Esophagus muscularis mucosa (tissue), 4 donors: ENCODE measurements at regions not wholly inside any gene's neighbourhood (a gene's known extent, or its start where the extent isn't known, plus 50 kb on each side); places are given as distances from the start of the nearest gene placed in this dataset.

Source experiments
- CTCF ChIP-seq, 3 experiments: fragments of 200-600 bp in 2 of 3; fragments of 450-650 bp in 1 of 3; sonication (generic) in 2 of 3; IDR thresholded peaks; one replicate each; pipeline ENCODE4 v1.5.1; 2017 to 2019; ENCODE audit warnings: antibody characterized with exemption in 3 of 3, mild to moderate bottlenecking in 2 of 3, moderate library complexity in 1 of 3
- EP300 ChIP-seq: sonication (generic); formaldehyde crosslinking; IDR thresholded peaks from one replicate; pipeline ENCODE4 v1.6.1; 2017; ENCODE audit warnings: antibody characterized with exemption
- POLR2A ChIP-seq: fragments of 450-650 bp; IDR thresholded peaks from one replicate; pipeline ENCODE4 v1.6.1; 2017; ENCODE audit warnings: antibody characterized with exemption, moderate library complexity, mild to moderate bottlenecking, low read depth

GRCh38 chr9:78614892-78615291 lies 318.0 kb downstream of the PSAT1 start:
- TF ChIP-seq CTCF (IDR thresholded peaks at IDR 0.05) = no peak
- no peak for TF ChIP-seq POLR2A
- TF ChIP-seq EP300 = no peak
